Skeletal muscle satellite cell (primary cell): ENCODE measurements at regions not wholly inside any gene's neighbourhood (a gene's known extent, or its start where the extent isn't known, plus 50 kb on each side); places are given as distances from the start of the nearest gene placed in this dataset.
A peak's percentile ranks its signal among the peaks of the same experiment; 100 is the strongest.

Experiments used
- H3K27me3 ChIP-seq: 2 replicates; pipeline ENCODE4 v1.7.0; 2013; ENCODE audit warnings: low read length; ENCODE audit not compliant: control insufficient read depth, insufficient read depth
- H3K36me3 ChIP-seq: 2 replicates; pipeline ENCODE4 v1.7.0; 2013; ENCODE audit warnings: mild to moderate bottlenecking, control low read depth, low read length; ENCODE audit not compliant: insufficient read depth
- H3K4me1 ChIP-seq: 2 replicates; pipeline ENCODE4 v1.7.0; 2013; ENCODE audit warnings: low read length; ENCODE audit not compliant: control insufficient read depth, insufficient read depth
- H3K4me2 ChIP-seq: 2 replicates; pipeline ENCODE4 v1.7.0; 2013; ENCODE audit warnings: mild to moderate bottlenecking, low read length
- H3K4me3 ChIP-seq: 2 replicates; pipeline ENCODE4 v1.7.0; 2013; ENCODE audit warnings: low read length
- H3K9ac ChIP-seq: 2 replicates; pipeline ENCODE4 v1.7.0; 2013; ENCODE audit warnings: mild to moderate bottlenecking, low read depth, low read length, moderate library complexity
- H3K9me3 ChIP-seq: replicated peaks from 2 replicates; pipeline ENCODE4 v1.7.0; 2013; ENCODE audit warnings: mild to moderate bottlenecking, control low read depth, low read length

DNA sequence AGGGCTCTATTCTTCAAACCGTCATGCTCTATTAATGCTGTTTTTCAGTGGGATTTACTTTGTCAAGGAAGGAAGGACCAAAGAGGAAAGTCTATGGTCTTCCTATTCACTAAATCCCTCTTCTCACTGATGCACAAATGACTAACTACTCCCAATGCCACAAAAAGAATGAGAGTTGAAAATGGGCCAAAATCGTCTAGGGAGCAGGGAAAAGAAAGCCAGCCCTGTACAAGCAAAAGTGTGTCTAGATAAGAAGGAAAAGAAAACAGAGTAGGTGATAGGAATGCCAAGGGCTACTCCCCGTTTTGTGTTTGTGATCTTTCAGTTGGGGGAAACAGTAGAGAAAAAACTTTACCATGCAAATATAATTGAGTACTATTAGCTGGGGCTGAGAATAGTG lies 97.2 kb upstream of the TMCO5A start:
- Histone ChIP-seq H3K4me1 (no peaks in the 10 kb centered on the region), H3K9me3 (no peaks in the 10 kb centered on the region), H3K4me3 (no peak overlapping the region), H3K27me3 (no peaks in the 10 kb centered on the region), H3K4me2 (no peak overlapping the region), H3K36me3 (no peaks in the 10 kb centered on the region), H3K9ac (no peak overlapping the region)

DNA sequence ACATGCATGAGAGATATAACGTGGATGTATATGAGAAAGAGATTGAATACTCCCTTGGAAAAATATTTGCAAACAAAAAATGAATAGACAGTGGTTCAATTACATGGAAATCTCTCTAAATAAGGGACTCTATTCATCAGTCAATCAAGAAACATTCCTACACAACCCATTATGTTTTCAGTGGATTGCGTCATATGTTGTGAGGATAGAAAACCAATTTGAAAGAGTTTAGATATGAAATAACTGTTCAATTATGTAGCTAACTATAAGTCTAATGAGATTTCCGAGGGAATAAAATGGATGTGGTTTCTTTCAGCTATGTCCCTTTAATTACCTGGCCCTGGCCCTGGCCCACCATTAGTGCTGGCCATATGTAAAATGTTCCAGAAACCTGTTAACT lies 86.7 kb upstream of the TMCO5A start:
- H3K9ac ChIP-seq: no peak overlapping the region
- no peaks in the 10 kb centered on the region for H3K36me3 ChIP-seq
- H3K4me2 ChIP-seq: no peak overlapping the region
- H3K27me3 ChIP-seq: peaks cover 4% of the 10 kb centered on the region
- no peaks in the 10 kb centered on the region for H3K4me1 ChIP-seq
- no peak overlapping the region for H3K4me3 ChIP-seq
- no peaks in the 10 kb centered on the region for H3K9me3 ChIP-seq

DNA sequence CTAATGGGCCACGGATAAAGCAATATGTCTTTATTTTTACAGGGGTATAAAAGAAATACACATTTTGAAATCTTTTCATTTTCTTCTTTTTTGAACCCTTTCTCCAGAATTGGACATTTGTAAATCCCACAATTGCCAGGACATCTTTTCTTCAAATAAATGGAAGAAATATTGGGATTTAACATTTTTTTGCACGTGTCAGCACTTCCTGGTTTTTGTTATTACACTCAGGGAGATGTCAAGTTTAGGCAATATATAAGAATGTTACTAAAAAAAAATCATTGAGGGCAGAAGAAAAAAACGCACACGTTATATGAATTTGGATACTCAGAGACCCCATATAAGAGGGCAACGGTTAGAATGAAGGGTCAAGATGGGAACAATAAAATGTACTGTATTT lies 78.3 kb upstream of the TMCO5A start:
- H3K36me3 ChIP-seq: no peaks in the 10 kb centered on the region
- H3K4me1 ChIP-seq: no peaks in the 10 kb centered on the region
- no peak overlapping the region for H3K9ac ChIP-seq
- peaks cover 12% of the 10 kb centered on the region for H3K27me3 ChIP-seq
- H3K4me2 ChIP-seq: no peak overlapping the region
- H3K4me3 ChIP-seq: no peak overlapping the region
- H3K9me3 ChIP-seq: no peaks in the 10 kb centered on the region

DNA sequence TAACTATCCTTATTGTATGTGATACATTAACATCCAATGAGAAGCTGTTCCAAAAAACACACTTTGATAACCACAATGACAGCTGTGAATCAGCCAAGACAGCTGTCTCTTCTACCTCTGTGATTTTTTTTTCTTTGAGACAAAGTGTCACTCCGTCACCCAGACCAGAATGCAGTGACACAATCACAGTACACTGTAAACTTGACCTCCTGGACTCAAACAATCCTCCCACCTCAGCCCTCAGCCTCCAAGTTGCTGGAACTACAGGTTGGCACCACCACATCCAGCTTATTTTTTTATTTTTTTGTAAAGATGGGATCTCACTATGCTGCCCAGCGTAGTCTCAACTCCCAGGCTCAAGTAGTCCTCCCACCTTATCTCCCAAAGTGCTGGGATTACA lies 73.5 kb upstream of the TMCO5A start:
- H3K36me3 ChIP-seq: no peaks in the 10 kb centered on the region
- no peak overlapping the region for H3K4me3 ChIP-seq
- H3K9ac ChIP-seq: no peak overlapping the region
- H3K4me2 ChIP-seq: no peak overlapping the region
- no peaks in the 10 kb centered on the region for H3K4me1 ChIP-seq
- H3K9me3 ChIP-seq: no peaks in the 10 kb centered on the region
- H3K27me3 ChIP-seq: peaks cover 3% of the 10 kb centered on the region

DNA sequence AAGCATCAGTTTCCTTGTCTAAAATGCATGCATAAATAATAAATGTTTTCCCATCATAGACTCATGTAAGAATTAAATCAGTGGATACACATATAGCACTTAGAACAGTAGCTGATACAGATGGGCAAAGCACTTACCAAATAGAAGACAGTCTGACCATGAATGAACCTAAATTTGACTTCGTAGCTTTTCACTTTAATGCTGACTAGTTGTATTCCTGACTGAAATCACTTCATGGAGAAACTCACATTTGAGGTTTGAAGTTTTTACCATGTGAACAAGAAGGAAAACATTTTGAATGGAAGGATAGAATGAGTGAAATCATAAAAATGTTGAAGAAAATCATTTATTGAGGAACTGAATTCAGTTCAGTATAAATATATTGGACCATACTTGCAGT lies 68.8 kb upstream of the TMCO5A start:
- no peak overlapping the region for H3K4me3 ChIP-seq
- H3K4me1 ChIP-seq: no peaks in the 10 kb centered on the region
- no peak overlapping the region for H3K9ac ChIP-seq
- peaks cover 21% of the 10 kb centered on the region for H3K27me3 ChIP-seq
- H3K36me3 ChIP-seq: no peaks in the 10 kb centered on the region
- no peak overlapping the region for H3K4me2 ChIP-seq
- no peaks in the 10 kb centered on the region for H3K9me3 ChIP-seq

DNA sequence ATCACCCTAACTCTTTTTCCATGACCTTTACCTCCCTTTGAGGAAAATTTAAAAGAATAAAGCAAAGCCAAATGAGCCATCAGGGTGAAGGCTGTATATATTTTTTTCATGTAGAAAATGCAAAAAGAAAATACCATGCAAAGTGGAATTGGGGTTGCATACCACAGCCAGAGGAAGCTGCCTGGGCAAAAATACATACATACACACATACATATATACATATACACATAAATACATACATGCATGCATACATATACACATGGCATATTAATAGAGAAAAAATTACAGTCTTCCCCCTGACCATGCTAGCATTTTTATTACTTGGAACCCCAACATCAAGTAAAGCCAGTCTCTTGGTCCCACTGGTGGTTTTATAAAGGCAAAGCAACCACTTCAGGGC lies 63.7 kb upstream of the TMCO5A start:
- Histone ChIP-seq H3K4me2 (no peak overlapping the region), H3K9ac (no peak overlapping the region), H3K4me3 (no peak overlapping the region), H3K9me3 (no peaks in the 10 kb centered on the region), H3K4me1 (no peaks in the 10 kb centered on the region), H3K36me3 (no peaks in the 10 kb centered on the region), H3K27me3 (peaks cover 21% of the 10 kb centered on the region)

DNA sequence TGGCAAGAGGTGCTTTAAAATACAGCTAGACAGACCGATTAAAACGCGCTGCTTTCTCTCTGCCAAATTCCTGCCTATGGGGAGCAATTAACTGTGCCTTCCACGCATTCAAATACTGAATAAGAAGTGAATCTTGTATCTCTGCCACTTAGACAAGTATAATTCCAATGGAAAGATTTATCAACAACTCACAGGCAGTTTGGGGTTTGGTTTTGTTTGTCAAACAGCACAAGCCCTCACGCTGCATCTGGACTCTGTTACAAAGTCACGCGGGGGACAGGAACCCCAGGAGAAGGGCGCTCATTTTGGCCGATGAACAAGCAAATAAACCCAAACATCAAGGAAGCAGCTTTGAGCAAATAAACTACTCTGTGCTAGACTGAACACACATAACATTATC lies 61.8 kb upstream of the TMCO5A start:
- H3K36me3 ChIP-seq: no peaks in the 10 kb centered on the region
- H3K4me1 ChIP-seq: peaks cover 10% of the 10 kb centered on the region
- H3K9ac ChIP-seq: no peak overlapping the region
- no peak overlapping the region for H3K4me3 ChIP-seq
- peaks cover 5% of the 10 kb centered on the region for H3K27me3 ChIP-seq
- H3K9me3 ChIP-seq: no peaks in the 10 kb centered on the region
- H3K4me2 ChIP-seq: no peak overlapping the region

DNA sequence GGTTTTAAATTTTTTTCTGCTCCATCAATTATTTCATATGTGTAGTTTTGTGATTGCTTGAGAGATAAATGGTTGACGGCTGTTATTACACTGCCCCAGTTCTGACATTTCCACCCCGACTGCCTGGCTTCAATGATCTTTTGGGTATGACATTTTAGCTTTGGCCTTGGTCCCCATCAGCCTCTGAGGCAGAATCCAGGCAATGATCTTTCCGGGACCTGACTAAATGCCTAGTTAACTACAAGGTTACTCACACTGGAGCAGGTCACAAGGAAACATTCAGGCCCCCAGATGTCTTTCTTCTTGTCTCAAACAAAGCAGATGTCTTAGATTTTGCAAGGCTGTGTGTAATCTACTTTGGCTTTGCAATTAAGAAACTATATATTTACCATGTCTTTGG lies 61.1 kb upstream of the TMCO5A start:
- Histone ChIP-seq H3K36me3 (no peaks in the 10 kb centered on the region), H3K9ac (no peak overlapping the region), H3K4me3 (no peak overlapping the region), H3K4me1 (peaks cover 16% of the 10 kb centered on the region), H3K27me3 (peaks cover 3% of the 10 kb centered on the region), H3K4me2 (no peak overlapping the region), H3K9me3 (no peaks in the 10 kb centered on the region)

DNA sequence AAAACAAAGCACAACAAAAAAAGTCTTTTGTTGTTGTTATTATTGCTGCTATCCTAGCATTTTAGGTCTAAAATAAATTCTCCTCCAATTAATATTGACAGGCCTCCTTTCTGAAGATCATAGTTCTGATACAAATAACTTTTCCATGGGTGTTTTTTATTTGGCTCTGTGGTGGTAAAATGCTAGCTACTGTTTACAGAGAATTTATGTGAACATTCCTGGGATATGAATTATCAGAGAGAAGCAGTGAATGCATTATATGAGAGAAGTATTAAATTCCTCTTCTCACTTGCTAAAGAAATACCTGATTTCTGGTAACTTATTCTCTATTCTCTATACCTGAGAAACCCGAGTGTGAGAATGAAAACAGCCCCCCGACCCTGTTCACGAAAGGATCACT lies 57.5 kb upstream of the TMCO5A start:
- no peak overlapping the region for H3K9ac ChIP-seq
- H3K4me1 ChIP-seq: peaks cover 28% of the 10 kb centered on the region
- H3K27me3 ChIP-seq: peaks cover 9% of the 10 kb centered on the region
- H3K36me3 ChIP-seq: no peaks in the 10 kb centered on the region
- no peaks in the 10 kb centered on the region for H3K9me3 ChIP-seq
- no peak overlapping the region for H3K4me3 ChIP-seq
- H3K4me2 ChIP-seq: no peak overlapping the region

DNA sequence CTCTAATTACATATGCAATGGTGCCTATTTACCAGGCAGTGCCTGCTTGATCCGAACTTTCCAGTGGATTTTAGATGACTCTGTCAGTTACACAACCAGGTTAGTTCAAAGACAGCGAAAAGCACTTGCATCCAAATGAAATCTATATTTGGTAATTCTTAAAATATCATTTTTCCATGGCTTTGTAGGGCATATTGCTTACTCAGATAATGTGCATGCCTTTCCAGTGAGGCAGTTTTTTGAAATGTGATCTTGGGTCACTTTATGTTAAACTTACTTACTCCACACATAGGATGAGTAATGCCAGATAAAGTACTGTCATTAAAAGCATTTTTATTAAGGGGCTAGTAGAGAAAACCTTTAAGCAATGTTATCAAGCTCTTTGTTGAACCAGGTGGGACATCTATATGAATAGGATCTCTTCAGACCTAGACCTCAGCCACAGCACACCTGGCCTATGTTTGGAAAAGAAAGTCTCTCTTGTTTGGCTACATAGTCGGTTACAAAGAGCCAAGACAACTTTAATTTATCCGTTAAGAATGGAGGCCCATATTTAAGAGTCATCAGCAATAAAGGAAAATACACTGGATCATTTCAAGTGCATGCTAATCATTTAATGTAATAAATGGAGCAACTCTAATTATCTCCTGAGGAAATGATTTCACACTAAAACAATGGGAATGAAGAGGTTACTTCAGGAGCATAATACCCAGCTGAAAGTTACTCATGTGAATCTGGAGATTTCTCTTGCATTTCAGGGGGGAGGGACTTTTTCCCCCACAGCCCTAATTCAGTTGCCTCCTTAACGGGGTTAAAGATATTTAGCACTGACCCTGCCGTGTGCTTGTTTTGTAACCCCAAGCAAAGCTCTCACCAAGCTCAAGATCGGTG lies 56.3 kb upstream of the TMCO5A start:
- Histone ChIP-seq H3K36me3 (no peaks in the 10 kb centered on the region), H3K4me3 (no peak overlapping the region), H3K9me3 (no peaks in the 10 kb centered on the region), H3K27me3 (peaks cover 9% of the 10 kb centered on the region), H3K9ac (no peak overlapping the region), H3K4me1 (peaks cover 28% of the 10 kb centered on the region), H3K4me2 (peak overlapping the region; percentile 41)

DNA sequence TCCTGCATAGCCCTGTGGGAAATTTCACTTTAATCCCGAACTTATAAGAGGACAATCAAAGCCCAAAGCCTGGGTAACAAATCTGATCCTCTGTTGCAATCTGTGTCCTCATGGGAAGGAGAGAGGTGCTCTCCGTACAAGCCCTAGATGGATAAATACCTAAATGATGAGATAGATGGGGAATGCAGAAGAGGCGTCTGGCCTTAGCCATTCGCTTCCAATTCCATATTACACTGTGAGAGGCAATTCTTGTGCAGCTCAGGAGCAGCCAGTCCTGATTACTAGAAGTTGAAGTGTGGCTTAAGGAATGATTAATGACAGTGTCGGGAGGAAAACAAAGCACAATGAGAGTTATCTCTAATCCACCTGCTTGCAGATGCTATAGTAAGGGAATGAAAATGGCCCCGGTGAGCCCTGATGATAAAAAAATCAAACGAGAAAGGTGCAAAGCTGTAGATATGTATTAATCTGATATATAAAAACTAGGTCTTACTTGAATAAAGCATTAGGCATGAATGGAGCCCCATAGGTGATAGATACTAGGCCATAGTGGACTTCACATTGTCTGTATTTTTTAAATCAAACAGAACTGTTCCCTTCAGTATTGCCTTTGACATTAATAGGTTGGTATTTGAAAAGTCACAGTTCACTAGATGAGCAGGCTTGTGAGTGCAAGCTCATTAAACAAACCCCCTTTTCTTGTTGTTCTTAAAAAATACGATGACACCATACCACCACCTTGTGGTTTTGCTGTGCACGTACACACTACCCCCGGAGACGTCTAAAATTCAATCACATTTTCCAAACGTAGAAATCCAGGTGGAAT lies 54.2 kb upstream of the TMCO5A start:
- no peaks in the 10 kb centered on the region for H3K36me3 ChIP-seq
- H3K4me3 ChIP-seq: no peak overlapping the region
- H3K27me3 ChIP-seq: peaks cover 9% of the 10 kb centered on the region
- H3K4me1 ChIP-seq: peaks cover 28% of the 10 kb centered on the region
- no peak overlapping the region for H3K4me2 ChIP-seq
- H3K9me3 ChIP-seq: no peaks in the 10 kb centered on the region
- H3K9ac ChIP-seq: no peak overlapping the region

DNA sequence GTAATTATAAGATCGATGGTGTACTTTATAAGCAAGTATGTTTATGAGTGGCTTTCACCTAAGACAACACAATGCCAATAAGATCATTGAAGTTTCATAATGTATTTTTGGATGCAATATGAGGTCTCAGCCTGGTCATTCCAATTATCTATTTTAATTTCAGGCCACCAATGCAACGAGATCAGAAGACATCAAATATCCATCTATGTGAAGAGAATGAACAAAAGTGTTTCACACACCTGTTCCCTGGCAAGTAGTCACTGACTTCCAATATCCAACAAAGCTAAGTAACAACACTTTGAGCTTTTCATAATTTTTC lies 53.6 kb upstream of the TMCO5A start:
- H3K9ac ChIP-seq: no peak overlapping the region
- peaks cover 9% of the 10 kb centered on the region for H3K27me3 ChIP-seq
- no peak overlapping the region for H3K4me3 ChIP-seq
- H3K4me1 ChIP-seq: peaks cover 28% of the 10 kb centered on the region
- H3K4me2 ChIP-seq: no peak overlapping the region
- no peaks in the 10 kb centered on the region for H3K9me3 ChIP-seq
- no peaks in the 10 kb centered on the region for H3K36me3 ChIP-seq
